NCI-H748 (cell line): ENCODE measurements at regions not wholly inside any gene's neighbourhood (a gene's known extent, or its start where the extent isn't known, plus 50 kb on each side); places are given as distances from the start of the nearest gene placed in this dataset.
A peak's percentile ranks its signal among the peaks of the same experiment; 100 is the strongest.
"Not testable (repeated sequence)": the region's sequence is repeated elsewhere in the genome, so short reads cannot be mapped to it uniquely, and the experiment has no call there.

ENCODE experiments used
- DNase-seq: peaks from one replicate; lab custom pipeline; 2025; ENCODE audit not compliant: unreplicated experiment; lab: John Stamatoyannopoulos, UW

DNA sequence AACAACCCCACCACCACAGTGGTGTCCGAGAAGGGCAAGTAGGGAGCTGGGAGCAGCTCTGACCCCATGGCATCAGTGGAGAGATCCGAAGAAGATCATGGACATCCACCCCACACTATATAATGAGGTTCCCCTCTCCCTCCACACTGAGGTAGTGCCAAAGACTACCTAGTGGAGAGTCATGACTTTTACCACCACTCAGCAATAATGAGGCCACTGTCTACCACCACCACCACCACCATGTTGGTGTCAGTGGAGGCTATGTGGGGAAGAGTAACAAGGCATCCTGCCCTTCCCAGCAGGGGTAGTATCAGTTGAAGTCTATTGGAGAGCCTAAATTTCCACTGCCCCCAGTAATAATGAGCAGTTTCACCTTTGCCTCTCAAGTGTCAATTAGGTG, 321.7 kb upstream of the ZC3H15 start:
- no peak for DNase-seq

DNA sequence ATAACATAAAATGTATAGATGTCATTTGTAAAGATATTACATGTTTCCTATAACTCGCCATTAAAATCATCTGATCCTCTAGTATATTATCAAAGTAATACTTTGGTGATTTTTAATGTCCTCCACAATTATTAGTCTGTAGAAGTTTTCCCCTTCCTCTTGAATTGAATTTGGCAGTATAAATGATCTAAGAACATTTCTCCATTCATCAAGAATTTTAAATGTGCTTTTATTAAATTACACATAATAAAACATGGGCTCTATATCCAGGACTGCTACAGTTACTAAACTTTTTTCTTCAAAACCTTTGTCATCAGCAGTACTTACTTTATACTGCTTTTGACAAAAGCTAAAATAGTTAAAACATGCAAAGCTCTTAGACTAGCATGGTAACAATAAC, 315.4 kb upstream of the ZC3H15 start:
- no peak for DNase-seq

DNA sequence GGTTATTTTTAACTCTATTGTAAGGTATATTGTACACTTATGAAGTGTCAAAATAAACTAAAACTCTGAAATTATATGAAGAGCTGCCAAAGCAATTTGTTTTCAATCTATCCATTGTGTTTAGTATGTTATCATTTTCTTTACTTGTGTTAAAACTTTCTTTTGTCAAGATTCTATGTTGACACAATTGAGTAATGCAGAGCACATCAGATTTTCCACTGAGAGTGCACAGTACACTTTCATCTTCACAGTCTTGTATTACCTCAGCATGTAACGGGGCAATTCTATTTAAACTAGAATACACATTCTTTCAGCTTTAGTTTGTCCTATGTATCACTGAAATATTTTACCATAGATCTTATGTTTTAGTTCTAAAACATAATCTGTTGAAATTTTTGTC, 304.4 kb upstream of the ZC3H15 start:
- no peak for DNase-seq

DNA sequence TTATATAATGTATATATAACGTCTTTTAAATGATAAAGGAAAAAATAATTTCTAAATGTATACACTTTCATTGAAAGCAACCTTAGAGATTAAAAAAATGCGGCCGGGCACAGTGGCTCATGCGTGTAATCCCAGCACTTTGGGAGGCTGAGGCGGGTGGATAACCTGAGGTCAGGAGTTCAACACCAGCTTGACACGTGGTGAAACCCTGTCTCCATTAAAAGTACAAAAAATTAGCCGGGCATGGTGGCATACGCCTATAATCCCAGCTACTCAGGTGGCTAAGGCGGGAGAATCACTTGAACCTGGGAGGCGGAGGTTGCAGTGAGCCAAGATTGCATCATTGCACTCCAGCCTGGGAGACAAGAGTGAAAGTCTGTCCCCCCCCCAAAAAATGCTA, 303.7 kb upstream of the ZC3H15 start:
- DNase-seq: not testable (repeated sequence)

DNA sequence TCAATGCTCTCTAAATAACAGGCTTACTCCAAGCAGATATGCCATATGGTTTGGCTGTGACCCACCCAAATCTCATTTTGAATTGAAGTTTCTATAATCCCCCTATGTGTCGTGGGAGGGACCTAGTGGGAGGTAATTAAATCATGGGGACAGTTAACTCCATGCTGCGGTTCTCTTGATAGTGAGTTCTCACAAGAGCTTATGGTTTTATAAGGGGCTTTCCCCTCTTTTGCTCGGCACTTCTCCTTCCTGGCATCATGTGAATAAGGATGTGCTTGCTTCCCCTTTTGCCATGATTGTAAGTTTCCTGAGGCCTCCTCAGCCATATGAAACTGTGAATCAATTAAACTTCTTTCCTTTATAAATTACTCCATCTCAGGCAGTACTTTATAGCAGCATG, 302.7 kb upstream of the ZC3H15 start:
- DNase-seq: no peak

DNA sequence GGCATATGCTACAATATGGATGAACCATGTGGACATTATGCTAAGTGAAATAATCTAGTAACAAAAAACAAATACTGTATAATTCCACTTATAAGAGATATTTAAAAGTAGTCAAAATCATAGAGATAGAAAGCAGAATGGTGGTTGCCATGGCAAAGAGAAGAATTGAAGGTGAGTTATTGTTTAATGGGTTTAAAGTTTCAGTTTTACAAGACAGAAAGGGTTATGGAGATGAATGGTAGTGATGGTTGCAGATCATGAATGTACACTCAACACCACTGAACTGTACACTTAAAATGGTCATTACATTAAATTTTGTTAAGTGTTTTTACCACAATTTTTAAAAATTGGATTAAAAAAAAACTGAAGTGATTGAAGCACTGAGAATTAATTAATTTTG, 298.2 kb upstream of the ZC3H15 start:
- no peak for DNase-seq

DNA sequence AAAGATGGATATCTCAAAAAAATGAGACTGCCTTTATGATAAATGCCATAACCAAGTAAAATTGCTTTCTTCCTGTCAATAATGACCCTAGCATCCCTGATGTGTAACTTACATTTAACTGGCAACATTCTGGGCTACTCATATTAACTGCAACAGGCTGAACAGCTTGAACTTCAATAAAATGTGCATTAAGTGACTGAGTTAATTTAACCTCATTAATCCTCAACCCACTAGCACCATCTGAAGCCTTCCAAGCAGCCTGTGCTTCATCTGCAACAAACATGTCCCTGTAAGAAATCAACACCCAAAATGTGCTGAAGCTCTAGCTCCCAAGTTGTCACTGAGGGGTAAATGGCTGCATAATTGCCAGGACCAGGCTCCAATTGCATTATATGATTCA, 296.2 kb upstream of the ZC3H15 start:
- DNase-seq: no peak

DNA sequence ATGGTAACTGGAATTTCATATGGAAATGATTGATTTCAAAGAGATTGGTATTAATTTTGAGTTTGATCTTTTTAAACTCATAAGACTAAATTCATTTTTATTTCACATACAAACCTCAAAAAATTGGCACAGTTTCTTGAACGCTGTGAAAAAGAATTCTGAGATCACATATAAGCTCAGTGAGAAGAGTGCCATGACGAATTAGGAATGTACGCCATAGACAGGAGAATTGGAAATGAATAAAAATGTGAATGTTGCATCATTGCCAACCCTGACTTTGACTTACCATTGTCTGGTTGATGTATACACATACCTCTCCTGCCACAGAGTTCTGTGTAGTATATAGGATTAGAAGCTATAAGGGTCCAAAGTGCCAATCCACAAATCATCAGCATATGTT, 290.4 kb upstream of the ZC3H15 start:
- DNase-seq: no peak

DNA sequence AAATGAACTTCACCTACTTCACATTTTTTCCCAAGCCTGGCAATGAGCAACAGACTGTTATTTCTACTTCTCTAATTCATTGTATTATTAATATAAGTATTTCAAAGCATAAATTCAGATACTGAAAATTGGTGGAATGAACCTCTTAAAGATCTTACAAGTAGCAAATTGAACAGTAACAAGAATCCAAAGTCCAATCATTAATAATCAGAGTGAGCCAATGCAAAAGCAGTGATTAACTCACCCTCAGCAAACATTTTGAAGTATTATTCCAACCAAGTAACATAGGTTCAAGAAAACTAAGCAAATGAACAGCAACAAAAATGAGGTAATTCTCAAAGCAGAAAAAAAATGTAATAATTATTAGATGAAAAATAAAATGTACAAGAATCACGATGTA, 288.1 kb upstream of the ZC3H15 start:
- DNase-seq: no peak

DNA sequence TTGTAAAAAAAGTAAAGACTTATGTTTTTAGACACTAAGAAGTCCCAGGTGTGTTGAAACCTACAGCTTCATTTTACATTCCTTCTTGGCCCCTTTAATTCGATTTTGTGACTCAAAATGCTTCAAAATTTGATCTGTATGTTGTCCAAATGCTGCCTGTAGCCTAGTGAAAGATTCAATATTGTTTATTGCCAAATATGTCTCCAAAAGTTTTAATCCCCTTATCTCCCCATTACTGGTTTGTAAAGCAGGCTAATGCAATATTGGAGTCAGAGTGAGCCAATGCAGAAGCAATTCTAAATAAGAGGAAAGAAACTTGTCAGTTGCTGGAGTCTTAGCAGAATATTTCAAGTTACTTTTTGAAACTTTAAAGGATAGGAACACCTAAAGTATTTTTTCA, 287.0 kb upstream of the ZC3H15 start:
- DNase-seq: no peak

DNA sequence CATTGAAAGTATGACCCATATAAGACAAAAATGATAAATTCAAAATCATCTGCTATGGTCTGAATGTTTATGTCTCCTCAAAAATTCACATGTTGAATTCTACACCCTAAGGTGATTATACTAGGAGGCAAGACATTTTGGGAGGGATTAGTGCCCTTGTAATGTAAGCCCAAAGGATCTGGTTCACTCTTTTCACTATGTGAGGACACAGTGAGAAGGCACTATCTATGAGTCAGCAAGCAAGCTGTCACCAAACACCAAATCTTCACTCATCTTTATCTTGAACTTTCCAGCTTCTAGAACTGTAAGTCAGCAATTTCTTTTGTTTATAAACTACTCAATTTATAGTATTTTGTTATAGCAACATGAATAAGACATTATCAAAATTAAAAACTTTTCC, 284.7 kb upstream of the ZC3H15 start:
- no peak for DNase-seq

DNA sequence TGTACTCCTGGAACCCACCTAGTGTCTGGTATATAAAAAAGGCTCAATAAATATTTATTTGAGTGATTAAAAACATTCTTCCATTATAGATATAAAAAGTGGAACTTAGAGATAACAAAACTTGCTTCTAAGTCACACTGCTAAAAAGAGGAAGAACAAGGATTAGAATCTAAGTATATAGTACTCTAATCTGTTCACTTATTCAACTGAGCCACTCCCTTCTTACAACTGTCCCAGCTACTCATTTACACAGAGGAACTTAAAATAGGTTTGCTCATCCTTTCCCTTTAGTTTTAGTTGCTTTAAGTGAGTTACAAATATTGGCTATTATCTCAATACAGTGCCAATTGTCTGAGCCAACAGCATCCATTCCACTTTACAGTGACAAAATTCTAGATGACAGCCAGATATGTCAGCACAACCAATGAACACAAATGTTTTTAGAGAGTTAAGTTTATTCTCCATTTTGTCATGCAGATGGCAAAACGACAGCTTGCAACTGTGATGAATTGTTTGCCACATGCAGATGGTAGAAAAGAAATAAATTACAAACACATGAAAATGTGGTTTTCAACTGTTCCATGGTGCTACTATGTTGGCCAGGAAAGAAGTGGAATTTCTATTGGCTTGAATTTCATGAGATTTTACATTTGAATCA, 280.7 kb upstream of the ZC3H15 start:
- DNase-seq: no peak

DNA sequence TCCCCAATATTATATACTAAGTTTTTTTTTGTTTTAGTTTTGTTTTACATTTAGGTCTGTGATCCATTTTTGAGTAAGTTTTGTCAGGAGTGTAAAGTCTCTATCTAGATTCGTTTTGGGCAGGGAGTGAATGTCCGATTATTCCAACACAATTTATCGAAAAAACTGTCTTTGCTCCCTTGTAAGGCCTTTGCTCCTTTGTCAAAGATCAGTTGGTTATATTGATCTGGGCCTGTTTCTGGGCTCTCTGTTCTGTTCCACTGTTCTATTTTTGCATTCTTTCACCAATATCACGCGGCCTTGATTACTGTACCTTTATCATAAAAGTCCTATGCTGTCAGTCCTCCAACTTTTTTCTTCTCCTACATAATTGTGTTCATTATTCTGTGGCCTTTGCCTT, 276.5 kb upstream of the ZC3H15 start:
- no peak for DNase-seq

DNA sequence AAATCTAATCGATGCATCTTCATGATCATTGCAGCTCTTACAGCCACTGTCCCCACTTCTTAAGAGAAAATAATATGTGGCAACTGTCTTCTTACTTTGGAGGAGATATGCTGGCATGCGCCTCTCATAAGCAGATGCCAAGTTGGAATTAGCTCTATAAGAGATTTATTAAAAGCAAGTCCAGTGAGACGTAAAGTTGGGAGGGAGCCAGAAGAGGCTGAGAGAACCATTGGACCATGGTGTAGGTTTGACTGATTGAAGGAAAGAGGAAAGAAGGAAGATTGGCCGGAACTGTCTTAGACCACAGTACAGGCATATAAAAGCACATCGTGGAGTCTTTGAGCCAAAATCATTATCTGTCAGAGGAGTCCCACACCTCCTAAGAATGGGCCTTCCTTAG, 265.7 kb upstream of the ZC3H15 start:
- no peak for DNase-seq

DNA sequence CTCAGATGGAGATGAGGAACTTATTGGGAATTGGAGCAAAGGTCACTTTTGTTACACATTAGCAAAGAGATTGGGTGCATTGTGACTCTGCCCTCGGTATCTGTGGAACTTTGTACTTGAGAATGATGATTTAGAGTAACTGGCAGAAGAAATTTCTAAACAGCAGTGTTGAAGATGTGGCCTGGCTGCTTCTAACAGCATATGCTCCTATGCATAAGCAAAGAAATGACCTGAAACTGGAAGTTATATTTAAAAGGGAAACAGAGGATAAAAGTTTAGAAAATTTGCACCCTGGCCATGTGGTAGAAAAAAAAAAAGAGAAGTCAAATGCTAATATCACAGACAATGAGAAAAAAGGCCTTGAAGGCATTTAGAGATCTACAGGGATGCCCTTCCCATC, 256.8 kb upstream of the ZC3H15 start:
- peak; percentile 26 for DNase-seq

DNA sequence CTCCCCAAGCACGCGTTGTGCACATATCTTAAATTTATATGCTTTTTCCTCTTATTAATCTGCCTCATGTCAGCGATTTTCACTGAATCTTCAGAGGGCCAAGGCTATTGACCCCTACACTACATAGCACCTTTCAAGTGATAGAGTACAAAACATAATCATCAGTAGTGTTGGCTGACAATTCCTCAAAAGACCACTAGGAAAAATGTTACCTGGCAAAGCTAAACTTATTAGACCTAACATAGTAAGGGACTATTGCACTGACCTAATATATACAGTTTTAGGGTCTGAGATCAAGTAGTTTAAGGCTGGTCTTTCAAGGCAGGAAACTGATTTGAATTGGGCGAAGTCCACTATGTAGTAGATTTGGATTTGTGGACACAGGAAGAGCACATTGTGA, 244.2 kb upstream of the ZC3H15 start:
- DNase-seq: no peak

DNA sequence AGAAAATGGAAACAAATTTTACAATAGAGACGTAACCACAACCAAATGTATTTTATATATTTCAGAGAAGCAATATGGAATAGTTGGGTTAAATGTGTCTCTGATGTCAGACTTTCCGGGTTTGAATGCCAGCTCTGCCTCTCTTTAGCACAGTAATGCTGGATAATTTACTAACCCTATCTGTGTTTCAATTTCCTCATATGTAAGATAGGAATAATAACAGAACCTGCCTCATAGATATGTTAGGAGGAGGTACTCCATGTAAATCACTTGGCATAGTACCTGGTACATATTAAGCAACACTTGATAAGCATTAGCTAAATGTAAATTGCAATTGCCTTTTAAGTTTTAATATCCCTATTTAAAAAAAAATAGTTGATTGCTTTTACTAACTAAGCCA, 231.3 kb upstream of the ZC3H15 start:
- DNase-seq: no peak

DNA sequence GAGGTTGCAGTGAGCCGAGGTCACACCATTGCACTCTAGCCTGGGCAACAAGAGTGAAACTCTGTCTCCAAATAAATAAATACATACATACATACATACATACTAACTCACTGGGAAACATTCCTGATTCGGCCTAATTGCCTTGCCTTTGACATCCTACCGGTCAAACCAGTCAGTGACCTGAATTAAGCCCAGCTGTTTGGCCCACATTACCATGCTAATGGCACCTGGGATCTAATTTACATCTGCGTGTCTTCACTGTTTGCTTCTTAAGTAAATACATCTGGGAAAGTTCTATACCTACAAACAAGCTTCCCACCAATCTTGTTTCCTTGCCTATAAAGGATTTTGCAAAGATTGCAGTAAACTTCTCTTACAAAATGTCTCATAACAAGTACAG, 230.2 kb upstream of the ZC3H15 start:
- DNase-seq: peak; percentile 84

DNA sequence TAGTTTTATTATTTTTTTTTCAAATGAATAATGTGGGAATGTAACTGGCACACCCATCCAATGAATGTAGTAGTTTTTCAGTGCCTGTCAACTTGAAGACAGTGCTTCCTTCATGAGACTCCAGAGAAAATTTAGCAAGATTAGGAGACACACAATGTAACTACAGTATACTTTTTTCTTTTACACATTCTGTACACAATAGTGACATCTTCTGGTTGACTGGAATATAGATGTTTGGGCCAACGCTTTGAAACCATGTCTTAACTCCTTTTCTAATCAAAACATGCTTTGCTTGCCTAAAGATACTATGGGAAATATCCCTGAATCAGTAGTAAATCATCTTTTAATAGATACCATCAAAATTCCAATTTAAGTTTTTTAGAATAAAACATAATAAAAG, 229.5 kb upstream of the ZC3H15 start:
- peak; percentile 88 for DNase-seq

DNA sequence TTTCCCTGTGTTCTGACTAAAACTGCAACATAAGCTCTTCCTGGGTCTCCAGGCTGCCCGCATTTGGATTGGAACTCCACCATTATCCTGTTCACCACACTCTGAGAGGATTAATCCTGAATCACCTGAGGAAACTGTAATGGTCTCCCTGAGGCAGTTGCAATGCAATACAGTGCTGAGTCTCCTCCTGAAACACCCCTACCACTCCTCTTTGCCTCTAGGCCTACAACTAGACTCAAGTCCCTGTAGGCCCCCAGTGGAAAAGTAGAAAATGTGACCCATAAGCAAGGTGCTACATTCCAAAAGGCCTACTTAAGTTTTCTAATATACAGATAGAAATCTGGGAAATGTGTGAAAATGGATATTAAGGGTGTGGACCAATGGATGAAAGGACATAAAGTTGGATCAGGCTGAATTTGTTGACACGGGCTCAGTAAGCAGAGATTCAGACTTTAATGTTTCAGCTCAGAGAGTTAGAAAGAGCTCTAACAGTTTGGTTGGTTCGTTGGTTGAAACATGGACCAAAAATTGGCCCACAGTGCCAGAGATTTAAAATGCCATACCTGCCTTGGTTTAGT, 222.3 kb upstream of the ZC3H15 start:
- DNase-seq: no peak

DNA sequence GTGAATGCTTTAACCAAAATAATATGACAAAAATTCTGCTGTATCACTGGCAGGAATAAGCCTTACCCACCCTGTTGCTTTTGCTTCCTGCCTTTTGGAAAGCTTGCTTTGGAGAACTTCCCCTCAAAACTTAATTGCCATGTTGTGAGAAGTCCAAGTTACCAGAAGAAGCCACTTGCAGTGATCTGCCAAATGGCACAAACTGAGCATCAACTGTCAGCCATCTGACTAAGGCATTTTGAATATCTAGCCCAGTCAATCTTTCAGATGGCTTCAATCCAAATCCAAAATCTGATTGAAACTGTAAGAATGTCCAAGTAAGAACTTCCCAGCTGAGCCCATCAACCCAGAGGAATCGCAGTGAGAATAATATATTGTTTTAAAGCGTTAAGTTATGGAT, 216.5 kb upstream of the ZC3H15 start:
- no peak for DNase-seq

DNA sequence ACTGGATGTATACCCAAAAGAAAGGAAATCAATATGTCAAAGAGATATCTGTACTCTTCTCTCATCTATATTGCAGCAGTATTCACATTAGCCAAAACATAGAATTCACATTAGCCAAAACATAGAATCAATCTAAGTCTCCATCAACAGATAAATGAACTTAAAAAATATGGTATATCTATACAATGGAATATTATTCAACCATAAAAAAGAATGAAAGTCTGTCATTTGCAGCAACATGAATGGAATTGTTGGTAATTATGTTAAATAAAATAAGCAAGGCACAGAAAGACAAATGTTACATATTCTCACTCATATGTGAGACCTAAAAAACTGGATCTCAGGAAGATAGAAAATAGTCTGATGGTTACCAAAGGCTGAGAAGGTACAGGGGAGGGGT, 212.1 kb upstream of the ZC3H15 start:
- no peak for DNase-seq

DNA sequence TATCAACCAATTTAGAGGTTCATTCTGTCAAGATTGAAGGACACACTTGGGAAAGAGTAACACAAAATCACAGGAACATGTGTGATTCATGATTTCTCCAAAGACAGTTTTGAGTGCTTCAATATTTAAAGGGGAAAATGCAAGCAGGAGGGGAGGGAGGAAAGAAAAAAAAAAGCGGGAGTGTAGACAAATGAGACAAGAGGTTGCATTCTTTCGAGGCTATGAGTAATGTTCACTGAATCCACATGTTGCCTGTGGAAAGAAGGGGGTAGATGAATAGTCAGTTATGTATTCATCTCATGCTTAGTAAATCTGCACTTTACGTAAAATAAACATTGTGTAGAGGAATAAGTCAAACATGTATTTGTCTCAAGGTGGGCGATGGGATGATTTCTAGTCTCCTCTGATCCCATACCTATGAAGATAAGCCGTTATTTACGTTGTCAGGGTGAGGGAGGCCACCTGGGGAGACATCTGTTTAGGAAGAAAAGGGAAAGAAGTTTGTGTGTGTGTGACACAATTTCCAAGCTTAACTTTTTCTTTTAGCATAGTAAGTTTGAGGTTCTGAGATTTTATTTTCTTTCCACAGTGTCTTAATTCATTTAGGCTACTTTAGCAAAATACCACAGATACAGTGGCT, 211.0 kb upstream of the ZC3H15 start:
- no peak for DNase-seq
